ENCODE measurements at regions not wholly inside any gene's neighbourhood (a gene's known extent, or its start where the extent isn't known, plus 50 kb on each side); places are given as distances from the start of the nearest gene placed in this dataset.

DNA sequence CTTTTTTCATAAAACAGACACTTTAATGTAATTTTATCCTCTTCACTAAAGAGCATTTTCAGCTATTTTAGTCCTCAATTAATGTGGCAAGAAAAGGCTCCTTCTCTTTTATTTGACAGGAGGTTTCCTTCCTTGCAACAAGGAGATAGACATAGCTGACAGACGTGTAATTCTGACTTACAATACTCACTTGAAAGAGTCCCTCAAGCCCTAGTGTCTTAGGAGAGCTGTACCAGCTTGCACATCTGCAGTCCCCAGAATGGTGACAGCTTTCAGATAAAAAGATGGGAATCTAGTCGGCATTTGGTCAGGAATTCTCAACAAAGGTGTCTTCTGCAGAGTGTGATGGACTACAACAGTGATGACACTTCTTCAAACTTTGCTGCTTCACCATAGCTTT is 603.7 kb upstream of the PTCHD4 start:
- CTCF ChIA-PET = interaction anchor here (0.7 kb wide), 1 partner anchor 19 kb away, joined by 3 read pairs; no protein-coding TSS in a partner anchor
- TF ChIP-seq CTCF (IDR thresholded peaks at IDR 0.05; ENCODE audit: insufficient read depth, low read depth, low read length) = no peak
- DNase-seq (ENCODE audit: low read depth) = no peak

GRCh38 chr6:48714250-48714649 is 603.3 kb upstream of the PTCHD4 start:
- ChIA-PET POLR2A (no interaction called here), CTCF (interaction anchor here (0.6 kb wide), 1 partner anchor 218 kb away, joined by 3 read pairs; no protein-coding TSS in a partner anchor)
- Histone ChIP-seq H3K36me3 (ENCODE audit: control insufficient read depth, insufficient read depth, low read length) (no peaks in the 10 kb centered on the region), H3K4me3 (ENCODE audit: low read depth, low read length) (no peak overlapping the region), H3K27me3 (ENCODE audit: control insufficient read depth, insufficient read depth, low read length) (no peaks in the 10 kb centered on the region)
- no peak for DNase-seq (ENCODE audit: low read depth)
- no peak for TF ChIP-seq CTCF (IDR thresholded peaks at IDR 0.05; ENCODE audit: insufficient read depth, low read depth, low read length)

More for the DNA sequence above, 603.7 kb upstream of the PTCHD4 start:
- no peak overlapping the region for H3K4me3 ChIP-seq (ENCODE audit: low read depth, low read length)
- POLR2A ChIA-PET = no interaction called here
- H3K36me3 ChIP-seq (ENCODE audit: control insufficient read depth, insufficient read depth, low read length) = no peaks in the 10 kb centered on the region
- H3K27me3 ChIP-seq (ENCODE audit: control insufficient read depth, insufficient read depth, low read length) = no peaks in the 10 kb centered on the region

GRCh38 chr6:48713612-48714011 is 602.6 kb upstream of the PTCHD4 start:
- DNase-seq (ENCODE audit: low read depth) = no peak
- Histone ChIP-seq H3K27me3 (ENCODE audit: control insufficient read depth, insufficient read depth, low read length) (no peaks in the 10 kb centered on the region), H3K4me3 (ENCODE audit: low read depth, low read length) (no peak overlapping the region), H3K36me3 (ENCODE audit: control insufficient read depth, insufficient read depth, low read length) (no peaks in the 10 kb centered on the region)
- ChIA-PET CTCF (interaction anchor here (0.6 kb wide), 1 partner anchor 219 kb away, joined by 3 read pairs; no protein-coding TSS in a partner anchor), POLR2A (no interaction called here)
- TF ChIP-seq CTCF (IDR thresholded peaks at IDR 0.05; ENCODE audit: insufficient read depth, low read depth, low read length) = no peak

DNA sequence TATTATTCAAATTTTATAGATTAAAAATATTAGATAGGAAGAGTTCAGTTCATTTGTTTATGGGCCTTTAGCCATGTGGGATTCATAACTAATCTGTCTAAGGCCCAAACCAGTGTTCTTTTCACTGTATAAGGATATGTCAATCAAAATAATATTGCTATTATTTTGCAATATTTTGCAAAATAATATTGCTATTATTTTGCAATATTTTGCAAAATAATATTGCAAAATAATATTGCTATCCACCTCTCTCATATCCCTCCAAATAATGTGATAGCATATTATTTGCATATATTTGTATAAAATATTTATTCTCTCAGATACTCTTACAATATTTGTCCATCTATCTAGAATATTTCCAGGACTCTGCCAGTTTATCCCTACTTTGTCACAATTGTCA is 595.3 kb upstream of the PTCHD4 start:
- Histone ChIP-seq H3K27me3 (ENCODE audit: control insufficient read depth, insufficient read depth, low read length) (no peaks in the 10 kb centered on the region), H3K4me3 (ENCODE audit: low read depth, low read length) (no peak overlapping the region), H3K36me3 (ENCODE audit: control insufficient read depth, insufficient read depth, low read length) (no peaks in the 10 kb centered on the region)
- CTCF ChIA-PET = no interaction called here
- DNase-seq (ENCODE audit: low read depth) = no peak
- POLR2A ChIA-PET = no interaction called here
- no peak for TF ChIP-seq CTCF (IDR thresholded peaks at IDR 0.05; ENCODE audit: insufficient read depth, low read depth, low read length)

GRCh38 chr6:48701572-48701971 is 590.6 kb upstream of the PTCHD4 start:
- ChIA-PET CTCF (no interaction called here), POLR2A (no interaction called here)
- H3K4me3 ChIP-seq (ENCODE audit: low read depth, low read length) = no peak overlapping the region
- H3K27me3 ChIP-seq (ENCODE audit: control insufficient read depth, insufficient read depth, low read length) = no peaks in the 10 kb centered on the region
- DNase-seq (ENCODE audit: low read depth) = no peak
- no peaks in the 10 kb centered on the region for H3K36me3 ChIP-seq (ENCODE audit: control insufficient read depth, insufficient read depth, low read length)
- no peak for TF ChIP-seq CTCF (IDR thresholded peaks at IDR 0.05; ENCODE audit: insufficient read depth, low read depth, low read length)

Measured in BJ (cell line).